IMR-90 (cell line): ENCODE measurements at regions not wholly inside any gene's neighbourhood (a gene's known extent, or its start where the extent isn't known, plus 50 kb on each side); places are given as distances from the start of the nearest gene placed in this dataset.

Experiments used
- ATAC-seq: fragments of 200-7000 bp; cut with Tn5 transposase; 2 replicates; pipeline ENCODE4 v1.9.1; 2020; ENCODE audit warnings: low read depth, mild to moderate bottlenecking, moderate library complexity
- BruUV-seq: library from RNA; stranded (reverse); fragments of 400-500 nt; replicated peaks from 2 replicates; lab custom pipeline; 2021; lab: Mats Ljungman, UMichigan
- CTCF ChIA-PET: fragments of 300-600 bp; formaldehyde crosslinking; extraction: SDS; loops from one replicate; lab custom pipeline; 2021; ENCODE audit warnings: antibody characterized with exemption; lab: Yijun Ruan, JAX
- POLR2A ChIA-PET: fragments of 300-600 bp; sonication (Branson Sonifier 250); formaldehyde crosslinking; loops from one replicate; lab custom pipeline; 2022; ENCODE audit warnings: antibody characterized with exemption; ENCODE audit not compliant: unreplicated experiment; lab: Charles Lee
- DNase-seq: peaks from one replicate; pipeline ENCODE4 v3.0.0; 2013
- H2AFZ ChIP-seq: replicated peaks from 2 replicates; pipeline ENCODE3; 2013; ENCODE audit warnings: low read length, mild to moderate bottlenecking; ENCODE audit not compliant: poor library complexity
- H2AK5ac ChIP-seq: 2 replicates; pipeline ENCODE4 v1.6.1; 2013; ENCODE audit warnings: low read depth, low read length, inconsistent platforms
- H2AK9ac ChIP-seq: replicated peaks from 2 replicates; pipeline ENCODE3; 2013; ENCODE audit warnings: mild to moderate bottlenecking, low read depth, low read length, moderate library complexity; ENCODE audit not compliant: poor library complexity
- H2BK120ac ChIP-seq: 2 replicates; pipeline ENCODE4 v1.6.1; 2013; ENCODE audit warnings: low read depth, low read length, inconsistent platforms
- H2BK15ac ChIP-seq: 3 replicates; pipeline ENCODE4 v1.6.1; 2013; ENCODE audit warnings: low read depth, low read length, inconsistent platforms
- H2BK20ac ChIP-seq: 2 replicates; pipeline ENCODE4 v1.6.1; 2013; ENCODE audit warnings: low read depth, mild to moderate bottlenecking, inconsistent platforms, low read length, moderate library complexity
- H2BK5ac ChIP-seq: 2 replicates; pipeline ENCODE4 v1.6.1; 2013; ENCODE audit warnings: mild to moderate bottlenecking, low read depth, low read length, inconsistent platforms; ENCODE audit not compliant: poor library complexity, severe bottlenecking
- H3K14ac ChIP-seq: replicated peaks from 2 replicates; pipeline ENCODE4 v1.6.1; 2013; ENCODE audit warnings: low read depth, low read length, inconsistent platforms
- H3K18ac ChIP-seq: 2 replicates; pipeline ENCODE4 v1.6.1; 2013; ENCODE audit warnings: low read depth, low read length, control low read depth
- H3K23ac ChIP-seq: 2 replicates; pipeline ENCODE4 v1.6.1; 2013; ENCODE audit warnings: low read depth, low read length, inconsistent platforms
- H3K27ac ChIP-seq: 2 replicates; pipeline ENCODE4 v1.5.1; 2013; ENCODE audit warnings: mild to moderate bottlenecking, control low read depth, low read length; ENCODE audit not compliant: insufficient read depth
- H3K27me3 ChIP-seq: 2 replicates; pipeline ENCODE4 v1.6.1; 2013; ENCODE audit warnings: low read length; ENCODE audit not compliant: control insufficient read depth, insufficient read depth
- H3K36me3 ChIP-seq: 2 replicates; pipeline ENCODE4 v1.6.1; 2013; ENCODE audit warnings: low read length, mixed read lengths; ENCODE audit not compliant: control insufficient read depth, insufficient read depth
- H3K4ac ChIP-seq: 2 replicates; pipeline ENCODE4 v1.6.1; 2013; ENCODE audit warnings: low read depth, low read length, inconsistent platforms
- H3K4me1 ChIP-seq: 2 replicates; pipeline ENCODE4 v1.6.1; 2013; ENCODE audit warnings: low read length, mixed read lengths; ENCODE audit not compliant: control insufficient read depth, insufficient read depth
- H3K4me2 ChIP-seq: 2 replicates; pipeline ENCODE4 v1.6.1; 2013; ENCODE audit warnings: low read depth, mild to moderate bottlenecking, control low read depth, low read length, moderate library complexity
- H3K4me3 ChIP-seq: 2 replicates; pipeline ENCODE4 v1.5.1; 2013; ENCODE audit warnings: low read depth, mild to moderate bottlenecking, control low read depth, low read length, moderate library complexity; ENCODE audit not compliant: insufficient read depth
- H3K56ac ChIP-seq: 2 replicates; pipeline ENCODE4 v1.6.1; 2013; ENCODE audit warnings: low read length, inconsistent platforms; ENCODE audit not compliant: insufficient read depth; ENCODE audit errors: extremely low read depth
- H3K79me1 ChIP-seq, 2 experiments: 2 replicates each; pipeline ENCODE4 v1.6.1; 2013; ENCODE audit warnings: low read length in 2 of 2, inconsistent platforms in 1 of 2, low read depth in 1 of 2
- H3K9ac ChIP-seq: 2 replicates; pipeline ENCODE4 v1.6.1; 2013; ENCODE audit warnings: low read depth, low read length, control low read depth
- H3K9me1 ChIP-seq: 2 replicates; pipeline ENCODE4 v1.6.1; 2013; ENCODE audit warnings: low read length, inconsistent platforms; ENCODE audit not compliant: insufficient read depth
- H3K9me3 ChIP-seq: 2 replicates; pipeline ENCODE4 v1.6.1; 2013; ENCODE audit warnings: low read length; ENCODE audit not compliant: control insufficient read depth, insufficient read depth
- H4K20me1 ChIP-seq: 2 replicates; pipeline ENCODE4 v1.6.1; 2013; ENCODE audit warnings: low read length, inconsistent platforms; ENCODE audit not compliant: insufficient read depth
- H4K5ac ChIP-seq: 2 replicates; pipeline ENCODE4 v1.6.1; 2013; ENCODE audit warnings: mild to moderate bottlenecking, low read depth, low read length, control low read depth
- H4K8ac ChIP-seq, 2 experiments: 2 replicates each; pipeline ENCODE4 v1.6.1; 2013; ENCODE audit warnings: low read depth in 2 of 2, low read length in 2 of 2, control low read depth in 1 of 2, inconsistent platforms in 1 of 2
- H4K91ac ChIP-seq: 2 replicates; pipeline ENCODE4 v1.6.1; 2013; ENCODE audit warnings: low read depth, low read length, inconsistent platforms; ENCODE audit not compliant: insufficient read depth
- CHD1 ChIP-seq: IDR thresholded peaks from 2 replicates; pipeline ENCODE4 v1.6.1; 2012; ENCODE audit warnings: low read depth, low read length, improper control_type of control experiment
- CTCF ChIP-seq: conservative IDR thresholded peaks from 2 replicates; pipeline ENCODE4 v1.5.1; 2012; ENCODE audit warnings: mild to moderate bottlenecking, low read depth, low read length, improper control_type of control experiment
- MXI1 ChIP-seq: IDR thresholded peaks from 2 replicates; pipeline ENCODE4 v1.6.1; 2012; ENCODE audit warnings: low read depth, mild to moderate bottlenecking, low read length, moderate library complexity, borderline replicate concordance
- NFE2L2 ChIP-seq: fragments of 150-350 bp; IDR thresholded peaks from 2 replicates; pipeline ENCODE4 v1.6.1; 2016; ENCODE audit warnings: low read depth, mild to moderate bottlenecking, low read length
- POLR2A ChIP-seq: IDR thresholded peaks from 2 replicates; pipeline ENCODE4 v1.6.1; 2012; ENCODE audit warnings: mild to moderate bottlenecking, low read depth, low read length
- RCOR1 ChIP-seq: IDR thresholded peaks from 2 replicates; pipeline ENCODE4 v1.6.1; 2012; ENCODE audit warnings: mild to moderate bottlenecking, low read length, improper control_type of control experiment; ENCODE audit not compliant: insufficient replicate concordance
- RFX5 ChIP-seq: IDR thresholded peaks from 2 replicates; pipeline ENCODE4 v1.8.0; 2012; ENCODE audit warnings: low read depth, mild to moderate bottlenecking, low read length, moderate library complexity
- SMC3 ChIP-seq: fragments of 150-350 bp; IDR thresholded peaks from 2 replicates; pipeline ENCODE4 v1.6.1; 2016; ENCODE audit warnings: low read depth, mild to moderate bottlenecking, antibody characterized with exemption, low read length, moderate library complexity
- USF2 ChIP-seq: fragments of 150-350 bp; IDR thresholded peaks from 2 replicates; pipeline ENCODE4 v1.6.1; 2017; ENCODE audit warnings: mild to moderate bottlenecking, antibody characterized with exemption, low read length, low read depth
- WGBS, 2 experiments: methylation state at CpG; one replicate each; pipeline versions ENCODE4 v1.1.5 to v1.1.7; 2013; ENCODE audit warnings: missing lambda C conversion rate in 2 of 2; ENCODE audit not compliant: insufficient read length in 1 of 2; ENCODE audit errors: extremely low coverage in 2 of 2; 5-methylcytosine and 5-hydroxymethylcytosine counted together
- dilution Hi-C: fragments of 300-500 bp; cut with HindIII; formaldehyde crosslinking; loops from one replicate; pipeline ENCODE4 v1.14.3; 2018; ENCODE audit warnings: low sequenced_read_pairs; ENCODE audit not compliant: unreplicated experiment
- in situ Hi-C: fragments of 300-500 bp; cut with MboI; formaldehyde crosslinking; loops from 3 replicates; pipeline ENCODE4 v1.14.3; 2019; ENCODE audit warnings: low sequenced_read_pairs, inconsistent platforms, mixed read lengths
- intact Hi-C: fragments of 100-400 bp; cut with micrococcal nuclease; formaldehyde crosslinking; loops from 2 replicates; pipeline ENCODE4 v1.10.0; 2022

GRCh38 chr11:123272565-123272964, 77.5 kb upstream of the CLMP start:
- no peak overlapping the region for H3K27ac ChIP-seq
- H2BK120ac ChIP-seq, result no peak overlapping the region
- no peak overlapping the region for H3K14ac ChIP-seq
- POLR2A ChIA-PET, result no interaction called here
- H3K79me1 ChIP-seq, result no peaks in the 10 kb centered on the region
- in situ Hi-C loops (loop anchor here (25.0 kb wide), 1 partner anchor 410 kb away; no protein-coding TSS in a partner anchor), dilution Hi-C loops (loop anchor here (25.0 kb wide), 1 partner anchor 160 kb away; no protein-coding TSS in a partner anchor), intact Hi-C loops (no loop called here)
- H4K91ac ChIP-seq, result no peak overlapping the region
- H3K9me1 ChIP-seq, result no peaks in the 10 kb centered on the region
- no peak overlapping the region for H2AK9ac ChIP-seq
- H3K23ac ChIP-seq, result no peak overlapping the region
- ATAC-seq, result no peak
- no peak overlapping the region for H3K4me3 ChIP-seq
- H3K4me2 ChIP-seq, result no peak overlapping the region
- peaks cover under 1% of the 10 kb centered on the region for H3K9me3 ChIP-seq
- H3K36me3 ChIP-seq, result no peaks in the 10 kb centered on the region
- BruUV-seq, result no TSS peak
- no peak overlapping the region for H3K4ac ChIP-seq
- H2AFZ ChIP-seq, result no peak overlapping the region
- H2BK15ac ChIP-seq, result no peak overlapping the region
- H4K5ac ChIP-seq, result no peak overlapping the region
- no CpG with 5 or more reads among the region's 2 CpGs for WGBS, 2 experiments
- no peaks in the 10 kb centered on the region; the same call in 1 of the 2 replicates for H3K4me1 ChIP-seq
- TF ChIP-seq NFE2L2, result no peak
- no peak for TF ChIP-seq POLR2A
- no peak for TF ChIP-seq USF2
- TF ChIP-seq RFX5, result no peak
- no peak for TF ChIP-seq CHD1
- no peak for TF ChIP-seq RCOR1
- TF ChIP-seq MXI1, result no peak
- TF ChIP-seq SMC3, result no peak
- TF ChIP-seq CTCF, result no peak
- H3K56ac ChIP-seq, result no peak overlapping the region
- no peak overlapping the region for H3K18ac ChIP-seq
- H3K27me3 ChIP-seq, result peaks cover 35% of the 10 kb centered on the region
- H2AK5ac ChIP-seq, result no peak overlapping the region
- H4K8ac ChIP-seq, result no peak overlapping the region
- H2BK20ac ChIP-seq, result no peak overlapping the region
- no peak for DNase-seq
- H4K20me1 ChIP-seq, result no peaks in the 10 kb centered on the region
- CTCF ChIA-PET, result interaction anchor here (0.7 kb wide), 1 partner anchor 170 kb away, joined by 3 read pairs; no protein-coding TSS in a partner anchor
- H2BK5ac ChIP-seq, result no peak overlapping the region
- H3K9ac ChIP-seq, result no peak overlapping the region
